DOHH2 (cell line): ENCODE measurements at regions not wholly inside any gene's neighbourhood (a gene's known extent, or its start where the extent isn't known, plus 50 kb on each side); places are given as distances from the start of the nearest gene placed in this dataset.

Source experiments
- EZH2phosphoT487 ChIP-seq: fragments of 200-600 bp; sonication (generic); IDR thresholded peaks from 2 replicates; pipeline ENCODE4 v1.6.1; 2017; ENCODE audit warnings: borderline replicate concordance, mild to moderate bottlenecking, antibody characterized with exemption, low read length, moderate library complexity, mixed read lengths
- TF ChIP-seq, protein P1 (sequence below): fragments of 200-600 bp; sonication (generic); IDR thresholded peaks from one replicate; pipeline ENCODE4 v1.5.1; 2014; ENCODE audit warnings: antibody characterized with exemption, mild to moderate bottlenecking, low read depth, low read length; ENCODE audit not compliant: poor library complexity, severe bottlenecking

- TF ChIP-seq, protein P1, sequence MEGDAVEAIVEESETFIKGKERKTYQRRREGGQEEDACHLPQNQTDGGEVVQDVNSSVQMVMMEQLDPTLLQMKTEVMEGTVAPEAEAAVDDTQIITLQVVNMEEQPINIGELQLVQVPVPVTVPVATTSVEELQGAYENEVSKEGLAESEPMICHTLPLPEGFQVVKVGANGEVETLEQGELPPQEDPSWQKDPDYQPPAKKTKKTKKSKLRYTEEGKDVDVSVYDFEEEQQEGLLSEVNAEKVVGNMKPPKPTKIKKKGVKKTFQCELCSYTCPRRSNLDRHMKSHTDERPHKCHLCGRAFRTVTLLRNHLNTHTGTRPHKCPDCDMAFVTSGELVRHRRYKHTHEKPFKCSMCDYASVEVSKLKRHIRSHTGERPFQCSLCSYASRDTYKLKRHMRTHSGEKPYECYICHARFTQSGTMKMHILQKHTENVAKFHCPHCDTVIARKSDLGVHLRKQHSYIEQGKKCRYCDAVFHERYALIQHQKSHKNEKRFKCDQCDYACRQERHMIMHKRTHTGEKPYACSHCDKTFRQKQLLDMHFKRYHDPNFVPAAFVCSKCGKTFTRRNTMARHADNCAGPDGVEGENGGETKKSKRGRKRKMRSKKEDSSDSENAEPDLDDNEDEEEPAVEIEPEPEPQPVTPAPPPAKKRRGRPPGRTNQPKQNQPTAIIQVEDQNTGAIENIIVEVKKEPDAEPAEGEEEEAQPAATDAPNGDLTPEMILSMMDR, result no peak
- no peak for TF ChIP-seq EZH2phosphoT487
Measured at GRCh38 chr12:85516667-85517325, 236.8 kb downstream of the ALX1 start.
